ENCODE measurements at regions not wholly inside any gene's neighbourhood (a gene's known extent, or its start where the extent isn't known, plus 50 kb on each side); places are given as distances from the start of the nearest gene placed in this dataset.

DNA sequence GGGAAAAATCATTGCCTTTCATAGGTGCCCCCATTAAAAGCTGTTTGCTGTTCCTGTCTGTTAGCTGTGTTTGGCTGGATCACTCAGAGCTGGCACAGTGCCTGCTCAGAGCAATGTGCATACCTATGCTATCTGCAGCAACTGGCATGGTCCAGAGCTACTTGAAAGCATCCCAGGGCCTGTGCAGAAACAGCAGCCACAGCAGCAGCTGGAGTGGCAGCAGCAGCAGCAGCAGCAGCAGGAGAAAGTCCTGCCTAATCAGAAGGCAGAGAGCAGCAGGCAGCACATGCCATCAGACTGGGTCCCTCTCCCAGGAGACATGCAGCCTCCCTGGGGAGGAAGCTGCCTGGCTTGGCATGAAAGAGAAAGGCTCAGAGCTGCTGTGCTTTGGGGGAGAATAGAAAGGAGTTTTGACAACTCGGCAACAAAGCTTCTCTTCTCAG lies 243.8 kb upstream of the WWC1 start:
- DNase-seq: no peak
- Histone ChIP-seq H3K27me3 (ENCODE audit: control insufficient read depth in 2 of 2, insufficient read depth in 2 of 2, low read length in 2 of 2) (no peaks in the 10 kb centered on the region), H3K9me3 (replicated peaks in 1 of 2; ENCODE audit: control insufficient read depth in 1 of 2, insufficient read depth in 1 of 2, low read length in 2 of 2) (no peaks in the 10 kb centered on the region), H3K4me2 (replicated peaks; ENCODE audit: extremely low read depth, low read length, poor library complexity, severe bottlenecking) (no peak overlapping the region), H4K20me1 (ENCODE audit: insufficient read depth, low read length) (no peaks in the 10 kb centered on the region), H3K4me1 (ENCODE audit: control insufficient read depth in 1 of 2, insufficient read depth in 2 of 2, low read length in 2 of 2) (no peaks in the 10 kb centered on the region), H3K36me3 (replicated peaks in 1 of 2; ENCODE audit: control insufficient read depth in 1 of 2, insufficient read depth in 2 of 2, low read length in 2 of 2) (no peaks in the 10 kb centered on the region), H3K9ac (ENCODE audit: insufficient read depth, low read length, poor library complexity, severe bottlenecking) (no peak overlapping the region), H3K79me2 (ENCODE audit: insufficient read depth, low read length) (no peaks in the 10 kb centered on the region), H3K27ac (ENCODE audit: low read depth in 1 of 2, low read length in 2 of 2) (no peak overlapping the region), H2AFZ (ENCODE audit: insufficient read depth, low read depth, low read length, poor library complexity, severe bottlenecking) (no peak overlapping the region), H3K4me3 (replicated peaks in 1 of 3; ENCODE audit: low read depth in 2 of 3, low read length in 3 of 3) (no peak overlapping the region)
- WGBS (ENCODE audit: insufficient coverage): 33% methylated on average over 1 of the region's 1 CpG
- no peaks in the 10 kb centered on the region for H3K4me1 Mint-ChIP-seq
- H3K4me3 Mint-ChIP-seq: no peak overlapping the region
- H3K27ac Mint-ChIP-seq: no peak overlapping the region
- no peaks in the 10 kb centered on the region for H3K36me3 Mint-ChIP-seq
- peaks cover 0 to 2% (median 0%) of the 10 kb centered on the region in 7 donors for H3K9me3 Mint-ChIP-seq
- intact Hi-C loops (cut with micrococcal nuclease): loop anchor here in 1 of 2 donors (5.0 kb wide), 1 partner anchor 325 kb away; no protein-coding TSS in a partner anchor
- TF ChIP-seq, protein P1, sequence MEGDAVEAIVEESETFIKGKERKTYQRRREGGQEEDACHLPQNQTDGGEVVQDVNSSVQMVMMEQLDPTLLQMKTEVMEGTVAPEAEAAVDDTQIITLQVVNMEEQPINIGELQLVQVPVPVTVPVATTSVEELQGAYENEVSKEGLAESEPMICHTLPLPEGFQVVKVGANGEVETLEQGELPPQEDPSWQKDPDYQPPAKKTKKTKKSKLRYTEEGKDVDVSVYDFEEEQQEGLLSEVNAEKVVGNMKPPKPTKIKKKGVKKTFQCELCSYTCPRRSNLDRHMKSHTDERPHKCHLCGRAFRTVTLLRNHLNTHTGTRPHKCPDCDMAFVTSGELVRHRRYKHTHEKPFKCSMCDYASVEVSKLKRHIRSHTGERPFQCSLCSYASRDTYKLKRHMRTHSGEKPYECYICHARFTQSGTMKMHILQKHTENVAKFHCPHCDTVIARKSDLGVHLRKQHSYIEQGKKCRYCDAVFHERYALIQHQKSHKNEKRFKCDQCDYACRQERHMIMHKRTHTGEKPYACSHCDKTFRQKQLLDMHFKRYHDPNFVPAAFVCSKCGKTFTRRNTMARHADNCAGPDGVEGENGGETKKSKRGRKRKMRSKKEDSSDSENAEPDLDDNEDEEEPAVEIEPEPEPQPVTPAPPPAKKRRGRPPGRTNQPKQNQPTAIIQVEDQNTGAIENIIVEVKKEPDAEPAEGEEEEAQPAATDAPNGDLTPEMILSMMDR (IDR thresholded peaks at IDR 0.05): no peak
- H3K27me3 Mint-ChIP-seq (ENCODE audit: low read depth in 3 of 3): peaks cover 1 to 6% (median 4%) of the 10 kb centered on the region in 3 donors

DNA sequence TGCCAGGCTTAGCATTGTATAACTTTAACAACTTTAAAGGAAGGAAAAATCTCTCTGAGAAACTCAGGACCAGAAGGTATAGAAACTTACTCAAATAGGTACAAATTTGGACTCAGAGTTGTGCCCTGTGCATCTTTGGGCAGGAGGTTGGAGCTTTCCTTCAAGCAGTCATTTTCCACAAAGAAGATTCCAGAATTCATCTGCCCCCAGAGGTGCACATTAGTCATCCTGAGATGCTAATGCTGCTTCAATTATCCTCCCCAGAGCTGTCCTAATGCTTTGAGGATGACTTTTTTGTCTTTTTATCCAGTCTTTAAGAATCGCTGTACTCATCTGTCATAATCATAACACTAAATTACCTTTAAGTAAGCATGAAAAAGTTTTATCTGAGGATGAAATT lies 243.0 kb upstream of the WWC1 start:
- WGBS (ENCODE audit: insufficient coverage): no CpG with 5 or more reads among the region's 1 CpG
- H3K4me3 ChIP-seq (replicated peaks in 1 of 3; ENCODE audit: low read depth in 2 of 3, low read length in 3 of 3): no peak overlapping the region
- no peaks in the 10 kb centered on the region for H3K27me3 ChIP-seq (ENCODE audit: control insufficient read depth in 2 of 2, insufficient read depth in 2 of 2, low read length in 2 of 2)
- no peak overlapping the region for H3K27ac ChIP-seq (ENCODE audit: low read depth in 1 of 2, low read length in 2 of 2)
- TF ChIP-seq, protein P1 (IDR thresholded peaks at IDR 0.05): no peak
- no peaks in the 10 kb centered on the region for H3K9me3 ChIP-seq (replicated peaks in 1 of 2; ENCODE audit: control insufficient read depth in 1 of 2, insufficient read depth in 1 of 2, low read length in 2 of 2)
- H3K79me2 ChIP-seq (ENCODE audit: insufficient read depth, low read length): no peaks in the 10 kb centered on the region
- no peak overlapping the region for H3K4me3 Mint-ChIP-seq
- no peak overlapping the region for H3K4me2 ChIP-seq (replicated peaks; ENCODE audit: extremely low read depth, low read length, poor library complexity, severe bottlenecking)
- H3K27ac Mint-ChIP-seq: no peak overlapping the region
- peaks cover 0 to 6% (median 4%) of the 10 kb centered on the region in 3 donors for H3K27me3 Mint-ChIP-seq (ENCODE audit: low read depth in 3 of 3)
- H4K20me1 ChIP-seq (ENCODE audit: insufficient read depth, low read length): no peaks in the 10 kb centered on the region
- no peak overlapping the region for H3K9ac ChIP-seq (ENCODE audit: insufficient read depth, low read length, poor library complexity, severe bottlenecking)
- H3K9me3 Mint-ChIP-seq: no peaks in the 10 kb centered on the region
- H2AFZ ChIP-seq (ENCODE audit: insufficient read depth, low read depth, low read length, poor library complexity, severe bottlenecking): no peak overlapping the region
- no peaks in the 10 kb centered on the region for H3K36me3 ChIP-seq (replicated peaks in 1 of 2; ENCODE audit: control insufficient read depth in 1 of 2, insufficient read depth in 2 of 2, low read length in 2 of 2)
- H3K36me3 Mint-ChIP-seq: no peaks in the 10 kb centered on the region
- DNase-seq: no peak
- H3K4me1 Mint-ChIP-seq: no peaks in the 10 kb centered on the region
- no peaks in the 10 kb centered on the region for H3K4me1 ChIP-seq (ENCODE audit: control insufficient read depth in 1 of 2, insufficient read depth in 2 of 2, low read length in 2 of 2)
- intact Hi-C loops (cut with micrococcal nuclease): loop anchor here in 1 of 2 donors (5.0 kb wide), 1 partner anchor 326 kb away; no protein-coding TSS in a partner anchor

Data from CD14-positive monocyte (primary cell).